Frontal cortex (tissue), 3 donors: ENCODE measurements at regions not wholly inside any gene's neighbourhood (a gene's known extent, or its start where the extent isn't known, plus 50 kb on each side); places are given as distances from the start of the nearest gene placed in this dataset.

Source experiments
- DNase-seq, 2 donors: peaks; one replicate each; pipeline ENCODE4 v3.0.0; 2012; ENCODE audit warnings: low spot score in 2 of 2
- FAIRE-seq: peaks from 2 replicates; lab custom pipeline; 2012; peaks lifted over from hg19 to GRCh38; lab: Jason Lieb, UNC
- donor health status: control.
- donor health status: control.
- donor health status: control.

GRCh38 chr7:118061386-118061785, 122.6 kb upstream of the LSM8 start:
- DNase-seq (no peak), FAIRE-seq (no peak)

GRCh38 chr7:118072893-118073674, 110.9 kb upstream of the LSM8 start:
- FAIRE-seq (no peak), DNase-seq (no peak)

- DNase-seq (no peak), FAIRE-seq (no peak)
Observed at GRCh38 chr7:118075936-118076335, 108.0 kb upstream of the LSM8 start.

- FAIRE-seq (no peak), DNase-seq (no peak)
Observed at GRCh38 chr7:118076564-118076963, 107.4 kb upstream of the LSM8 start.

GRCh38 chr7:118078015-118078414, 105.9 kb upstream of the LSM8 start:
- no peak for FAIRE-seq

GRCh38 chr7:118079369-118079768, 104.6 kb upstream of the LSM8 start:
- FAIRE-seq, result no peak
- no peak for DNase-seq

More at GRCh38 chr7:118078015-118078414, 105.9 kb upstream of the LSM8 start:
- no peak for DNase-seq

GRCh38 chr7:118080947-118081346, 103.0 kb upstream of the LSM8 start:
- no peak for DNase-seq

GRCh38 chr7:118082506-118082905, 101.5 kb upstream of the LSM8 start:
- no peak for FAIRE-seq
- no peak for DNase-seq

More at GRCh38 chr7:118080947-118081346, 103.0 kb upstream of the LSM8 start:
- no peak for FAIRE-seq

- FAIRE-seq (no peak), DNase-seq (no peak)
Observed at GRCh38 chr7:118085000-118085399, 99.0 kb upstream of the LSM8 start.

- no peak for FAIRE-seq
Observed at GRCh38 chr7:118087126-118087525, 96.8 kb upstream of the LSM8 start.

GRCh38 chr7:118094044-118094443, 89.9 kb upstream of the LSM8 start:
- FAIRE-seq, result no peak
- no peak for DNase-seq

More at GRCh38 chr7:118087126-118087525, 96.8 kb upstream of the LSM8 start:
- DNase-seq, result no peak

GRCh38 chr7:118104812-118105441, 79.0 kb upstream of the LSM8 start:
- peak; percentile 5 to 9 for DNase-seq

GRCh38 chr7:118109607-118110006, 74.4 kb upstream of the LSM8 start:
- FAIRE-seq, result no peak
- DNase-seq, result no peak

More at GRCh38 chr7:118104812-118105441, 79.0 kb upstream of the LSM8 start:
- FAIRE-seq, result peak; percentile 91

- DNase-seq (no peak), FAIRE-seq (peak; percentile 37)
Observed at GRCh38 chr7:118110178-118110925, 73.6 kb upstream of the LSM8 start.

- no peak for FAIRE-seq
Observed at GRCh38 chr7:118111347-118111746, 72.6 kb upstream of the LSM8 start.

GRCh38 chr7:118114175-118114574, 69.8 kb upstream of the LSM8 start:
- DNase-seq, result no peak
- no peak for FAIRE-seq

More at GRCh38 chr7:118111347-118111746, 72.6 kb upstream of the LSM8 start:
- no peak for DNase-seq

- DNase-seq, result no peak
Observed at GRCh38 chr7:118129041-118129795, 54.7 kb upstream of the LSM8 start.

GRCh38 chr7:118132764-118133163, 51.2 kb upstream of the LSM8 start:
- DNase-seq (no peak), FAIRE-seq (no peak)

More at GRCh38 chr7:118129041-118129795, 54.7 kb upstream of the LSM8 start:
- FAIRE-seq, result no peak
